Stomach (tissue), 4 donors: ENCODE measurements at regions not wholly inside any gene's neighbourhood (a gene's known extent, or its start where the extent isn't known, plus 50 kb on each side); places are given as distances from the start of the nearest gene placed in this dataset.

Source experiments
- CTCF ChIP-seq, 7 experiments: fragments of 450-650 bp in 4 of 7; fragments of 200-600 bp in 3 of 7; sonication (generic) in 3 of 7; IDR thresholded peaks; one replicate each; pipeline ENCODE4 v1.5.1; 2016 to 2019; ENCODE audit warnings: antibody characterized with exemption in 7 of 7, control low read depth in 2 of 7, mild to moderate bottlenecking in 1 of 7
- POLR2A ChIP-seq, 4 donors: fragments of 450-650 bp; IDR thresholded peaks; one replicate each; pipeline ENCODE4 v1.6.1; 2016; ENCODE audit warnings: antibody characterized with exemption in 4 of 4, control low read depth in 2 of 4, mild to moderate bottlenecking in 1 of 4, moderate library complexity in 1 of 4

GRCh38 chr2:104444889-104445288 is 409.0 kb upstream of the POU3F3 start:
- TF ChIP-seq CTCF (IDR thresholded peaks at IDR 0.05): no peak
- no peak for TF ChIP-seq POLR2A (IDR thresholded peaks at IDR 0.05)
